NCI-H2107 (cell line): ENCODE measurements at regions not wholly inside any gene's neighbourhood (a gene's known extent, or its start where the extent isn't known, plus 50 kb on each side); places are given as distances from the start of the nearest gene placed in this dataset.
"Not testable (repeated sequence)": the region's sequence is repeated elsewhere in the genome, so short reads cannot be mapped to it uniquely, and the experiment has no call there.

Experiments used
- DNase-seq: peaks from one replicate; lab custom pipeline; 2025; lab: John Stamatoyannopoulos, UW

GRCh38 chr7:6990426-6991152 is 164.5 kb upstream of the CCZ1B start:
- not testable (repeated sequence) for DNase-seq

GRCh38 chr7:6991169-6991611 is 165.1 kb upstream of the CCZ1B start:
- DNase-seq: not testable (repeated sequence)

GRCh38 chr7:6991686-6992085 is 165.6 kb upstream of the CCZ1B start:
- DNase-seq: not testable (repeated sequence)

- DNase-seq: not testable (repeated sequence)
Observed at GRCh38 chr7:6992133-6992532, 166.1 kb upstream of the CCZ1B start.

- not testable (repeated sequence) for DNase-seq
Observed at GRCh38 chr7:6995026-6995425, 169.0 kb upstream of the CCZ1B start.

- DNase-seq: not testable (repeated sequence)
Observed at GRCh38 chr7:6995493-6996289, 169.6 kb upstream of the CCZ1B start.

GRCh38 chr7:6999067-6999666 is 173.1 kb upstream of the CCZ1B start:
- not testable (repeated sequence) for DNase-seq

GRCh38 chr7:7002418-7003062 is 176.5 kb upstream of the CCZ1B start:
- no peak for DNase-seq

- no peak for DNase-seq
Observed at GRCh38 chr7:7005303-7005702, 177.0 kb upstream of the C1GALT1 start.

- not testable (repeated sequence) for DNase-seq
Observed at GRCh38 chr7:7005949-7006348, 176.4 kb upstream of the C1GALT1 start.

- DNase-seq: not testable (repeated sequence)
Observed at GRCh38 chr7:7011241-7011640, 171.1 kb upstream of the C1GALT1 start.

GRCh38 chr7:7011751-7012150 is 170.6 kb upstream of the C1GALT1 start:
- not testable (repeated sequence) for DNase-seq

GRCh38 chr7:7014827-7015595 is 167.3 kb upstream of the C1GALT1 start:
- no peak for DNase-seq

GRCh38 chr7:7017707-7018280 is 164.6 kb upstream of the C1GALT1 start:
- no peak for DNase-seq

GRCh38 chr7:7018290-7018689 is 164.1 kb upstream of the C1GALT1 start:
- no peak for DNase-seq

GRCh38 chr7:7032221-7032620 is 150.1 kb upstream of the C1GALT1 start:
- no peak for DNase-seq

GRCh38 chr7:7035851-7036250 is 146.5 kb upstream of the C1GALT1 start:
- DNase-seq: no peak

- DNase-seq: not testable (repeated sequence)
Observed at GRCh38 chr7:7042286-7042893, 140.0 kb upstream of the C1GALT1 start.

- no peak for DNase-seq
Observed at GRCh38 chr7:7044806-7045205, 137.5 kb upstream of the C1GALT1 start.

GRCh38 chr7:7048213-7048612 is 134.1 kb upstream of the C1GALT1 start:
- no peak for DNase-seq
